Adrenal gland (tissue), 9 donors: ENCODE measurements at regions not wholly inside any gene's neighbourhood (a gene's known extent, or its start where the extent isn't known, plus 50 kb on each side); places are given as distances from the start of the nearest gene placed in this dataset.

ENCODE experiments used
- DNase-seq, 7 donors: peaks; one replicate each; pipeline ENCODE4 v3.0.0-alpha.2; 2019 to 2020
- H3K27ac ChIP-seq, 5 donors: fragments of 200-600 bp; sonication (generic) in 4 of 5; 1 replicate in 3 of 5; 2 replicates in 2 of 5; pipeline versions ENCODE4 v1.5.1 to v1.8.0; 2016 to 2020; ENCODE audit warnings: mild to moderate bottlenecking in 1 of 5
- H3K27me3 ChIP-seq: fragments of 200-600 bp; 2 replicates; pipeline ENCODE4 v1.8.0; 2021
- H3K36me3 ChIP-seq, 2 donors: fragments of 200-600 bp; replicated peaks in 1 of 2; 1 replicate in 1 of 2; 2 replicates in 1 of 2; pipeline versions ENCODE4 v1.5.1 to v1.8.0; 2018 to 2022
- H3K4me1 ChIP-seq, 2 donors: fragments of 200-600 bp; replicated peaks in 1 of 2; 1 replicate in 1 of 2; 2 replicates in 1 of 2; pipeline versions ENCODE4 v1.5.1 to v1.8.0; 2018 to 2021
- H3K4me3 ChIP-seq, 4 donors: fragments of 200-600 bp; sonication (generic) in 3 of 4; one replicate each; pipeline ENCODE4 v1.5.1; 2016 to 2018
- H3K9me3 ChIP-seq, 3 donors: fragments of 200-600 bp; sonication (generic) in 1 of 3; replicated peaks in 1 of 3; 1 replicate in 2 of 3; 2 replicates in 1 of 3; pipeline versions ENCODE4 v1.5.1 to v1.8.0; 2016 to 2021
- CTCF ChIP-seq, 6 experiments: fragments of 450-650 bp in 4 of 6; fragments of 200-600 bp in 2 of 6; sonication (generic) in 1 of 6; IDR thresholded peaks; 1 replicate in 5 of 6; 2 replicates in 1 of 6; pipeline versions ENCODE4 v1.5.1 to v1.8.0; 2016 to 2021; ENCODE audit warnings: antibody characterized with exemption in 6 of 6, mild to moderate bottlenecking in 2 of 6, moderate library complexity in 1 of 6
- POLR2A ChIP-seq, 2 donors: fragments of 450-650 bp; IDR thresholded peaks; one replicate each; pipeline ENCODE4 v1.6.1; 2017; ENCODE audit warnings: antibody characterized with exemption in 2 of 2, mild to moderate bottlenecking in 2 of 2, moderate library complexity in 1 of 2
- WGBS, 4 donors: extraction: QIAGEN DNeasy Blood & Tissue Kit in 2 of 4; methylation state at CpG; one replicate each; pipeline versions ENCODE4 v1.1.5 to v1.1.7; 2013 to 2017; 5-methylcytosine and 5-hydroxymethylcytosine counted together
- intact Hi-C, 2 donors: fragments of 100-400 bp; cut with DNase I; formaldehyde crosslinking; loops; one replicate each; pipeline versions ENCODE4 v1.14.1 to v1.15.0; 2022 to 2023
- donor health status: healthy with polysubstance abuse.
- donor health status: Bipolar disorder and iron deficiency.
- donor health status: DM: yes; HTN: yes; CAD: no.
- donor health status: DM: no; HTN: no; CAD: no.
- donor health status: DM: no; HTN: no; CAD: no.

GRCh38 chr3:171949554-171949953 lies 89.8 kb upstream of the FNDC3B start:
- no peaks in the 10 kb centered on the region for H3K36me3 ChIP-seq
- no peak for DNase-seq
- no peaks in the 10 kb centered on the region for H3K27me3 ChIP-seq
- H3K9me3 ChIP-seq = no peaks in the 10 kb centered on the region
- intact Hi-C loops = no loop called here
- H3K4me1 ChIP-seq = peaks cover 0 to 4% of the 10 kb centered on the region in 2 donors
- TF ChIP-seq POLR2A (IDR thresholded peaks at IDR 0.05) (no peak), CTCF (IDR thresholded peaks at IDR 0.05) (no peak)
- no peak overlapping the region for H3K4me3 ChIP-seq
- no peak overlapping the region for H3K27ac ChIP-seq
- 72 to 100% (median 89%) methylated on average over 1 of the region's 1 CpG for WGBS, 4 donors

- TF ChIP-seq CTCF (IDR thresholded peaks at IDR 0.05) (no peak), POLR2A (IDR thresholded peaks at IDR 0.05) (no peak)
- Histone ChIP-seq H3K4me1 (peaks cover 0 to under 1% of the 10 kb centered on the region in 2 donors), H3K36me3 (no peaks in the 10 kb centered on the region), H3K4me3 (no peak overlapping the region), H3K27me3 (no peaks in the 10 kb centered on the region), H3K9me3 (no peaks in the 10 kb centered on the region), H3K27ac (no peak overlapping the region)
- intact Hi-C loops = no loop called here
- WGBS, 4 donors = 11 to 45% (median 23%) methylated on average over 1 of the region's 1 CpG
- DNase-seq = peak in 1 of 7 donors; percentile 21
Observed at GRCh38 chr3:171950373-171950772, 89.0 kb upstream of the FNDC3B start.

GRCh38 chr3:171951597-171951996 lies 87.8 kb upstream of the FNDC3B start:
- H3K4me3 ChIP-seq = no peak overlapping the region
- no peaks in the 10 kb centered on the region for H3K9me3 ChIP-seq
- no peaks in the 10 kb centered on the region for H3K36me3 ChIP-seq
- no peak for DNase-seq
- H3K27me3 ChIP-seq = no peaks in the 10 kb centered on the region
- H3K27ac ChIP-seq = no peak overlapping the region
- no peaks in the 10 kb centered on the region for H3K4me1 ChIP-seq
- 53 to 96% (median 86%) methylated on average over 1 of the region's 1 CpG for WGBS, 4 donors
- TF ChIP-seq CTCF (IDR thresholded peaks at IDR 0.05) (no peak), POLR2A (IDR thresholded peaks at IDR 0.05) (no peak)
- intact Hi-C loops = no loop called here

GRCh38 chr3:171953301-171954022 lies 85.9 kb upstream of the FNDC3B start:
- no peaks in the 10 kb centered on the region for H3K36me3 ChIP-seq
- 85 to 92% (median 90%) methylated on average over 7 of the region's 7 CpGs for WGBS, 4 donors
- TF ChIP-seq POLR2A (IDR thresholded peaks at IDR 0.05) (no peak), CTCF (IDR thresholded peaks at IDR 0.05) (no peak)
- no peaks in the 10 kb centered on the region for H3K4me1 ChIP-seq
- intact Hi-C loops = no loop called here
- no peak for DNase-seq
- no peak overlapping the region for H3K4me3 ChIP-seq
- H3K27me3 ChIP-seq = no peaks in the 10 kb centered on the region
- H3K9me3 ChIP-seq = no peaks in the 10 kb centered on the region
- no peak overlapping the region for H3K27ac ChIP-seq
